ENCODE measurements at regions not wholly inside any gene's neighbourhood (a gene's known extent, or its start where the extent isn't known, plus 50 kb on each side); places are given as distances from the start of the nearest gene placed in this dataset.

GRCh38 chr13:111536075-111536642, 215.7 kb downstream of the TEX29 start:
- DNase-seq (ENCODE audit: low read depth in 2 of 2, low spot score in 1 of 2) = no peak

- no peak for DNase-seq (ENCODE audit: low read depth in 2 of 2, low spot score in 1 of 2)
Measured at GRCh38 chr13:111537115-111537728, 216.8 kb downstream of the TEX29 start.

DNA sequence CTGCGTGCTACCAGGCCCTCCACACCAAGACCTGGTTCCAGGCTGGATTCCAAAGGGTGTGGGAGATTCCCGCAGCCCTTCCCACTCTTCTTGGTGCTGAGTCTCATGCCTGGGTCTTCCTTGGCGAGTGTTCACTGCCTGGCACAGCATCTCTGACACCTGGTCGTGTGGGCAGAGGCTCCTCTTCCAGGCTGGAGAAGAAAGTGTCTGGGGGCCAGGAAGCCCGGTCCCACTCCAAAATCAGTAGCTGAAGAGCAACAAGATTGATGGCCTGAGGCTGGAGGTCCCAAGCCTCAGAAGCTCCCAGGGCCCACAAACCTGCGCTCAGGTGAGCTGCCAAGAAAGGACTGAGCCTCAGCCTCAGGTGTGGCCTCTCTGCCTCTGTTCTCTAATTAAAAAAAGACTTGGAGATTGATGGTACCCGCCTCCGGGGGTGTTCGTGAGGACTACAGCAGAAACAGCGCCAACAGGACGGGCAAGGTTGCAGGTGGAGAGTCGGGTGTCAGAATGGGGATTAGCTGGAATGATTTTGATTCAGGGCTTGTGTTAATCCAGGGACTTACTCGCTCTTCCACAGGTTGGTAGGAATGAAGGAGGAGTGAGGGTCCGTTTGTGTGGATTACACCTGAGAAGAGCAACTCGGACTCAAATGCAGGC, 217.5 kb downstream of the TEX29 start:
- no peak for DNase-seq (ENCODE audit: low read depth in 2 of 2, low spot score in 1 of 2)

GRCh38 chr13:111539252-111539651, 218.8 kb downstream of the TEX29 start:
- no peak for DNase-seq (ENCODE audit: low read depth in 2 of 2, low spot score in 1 of 2)

DNA sequence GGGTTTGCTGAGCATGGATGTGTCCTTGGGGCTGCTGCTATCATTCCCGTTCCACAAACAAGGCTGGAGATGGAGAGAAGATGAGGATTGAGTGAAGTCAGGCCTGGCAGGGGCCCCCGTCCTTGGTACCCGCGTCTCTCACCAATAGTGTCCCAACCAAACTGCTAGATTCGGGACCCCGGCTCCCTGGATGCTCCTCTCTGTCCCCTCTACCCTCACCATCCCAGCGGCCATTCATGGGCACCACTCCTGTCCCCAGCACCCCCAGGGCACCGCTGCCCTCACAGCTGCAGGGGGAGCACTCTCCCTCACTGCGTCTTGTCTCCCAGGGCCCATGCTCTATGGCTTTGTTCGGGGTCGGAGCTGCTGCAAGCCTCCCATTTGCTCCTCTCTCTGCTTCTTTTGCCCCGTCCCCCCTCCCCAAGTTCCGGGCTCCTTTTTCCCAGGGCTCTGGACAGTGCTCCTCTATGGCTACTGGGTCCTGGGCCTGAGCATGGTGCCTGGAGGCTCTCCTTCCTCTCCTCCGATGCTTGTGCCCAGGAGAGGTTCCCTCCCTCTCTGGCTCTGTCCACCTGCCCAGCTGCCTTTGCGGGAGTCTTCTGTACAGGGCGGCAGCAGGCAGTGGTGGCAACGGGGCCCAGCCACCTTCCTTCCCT, 219.5 kb downstream of the TEX29 start:
- DNase-seq (ENCODE audit: low read depth in 2 of 2, low spot score in 1 of 2) = no peak

DNA sequence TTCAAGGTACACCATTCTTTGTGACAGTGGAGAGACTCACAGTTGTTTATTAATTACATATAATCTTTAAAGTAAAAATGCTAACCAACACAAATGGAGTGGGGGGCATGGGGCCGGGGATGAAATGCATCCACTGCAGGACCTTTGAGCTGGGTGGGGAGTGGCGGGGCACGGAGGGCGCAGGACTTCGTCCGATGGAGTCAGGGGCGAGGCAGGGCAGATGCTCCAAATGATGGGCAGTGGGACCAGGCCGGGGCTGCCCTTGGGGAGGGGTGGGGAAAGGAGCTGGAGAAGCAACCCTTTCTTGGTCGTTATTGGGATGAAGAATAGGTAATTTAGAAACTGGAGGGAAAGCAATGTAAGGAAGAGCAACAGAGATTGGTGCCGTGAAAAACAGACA, 220.0 kb downstream of the TEX29 start:
- no peak for DNase-seq (ENCODE audit: low read depth in 2 of 2, low spot score in 1 of 2)

- DNase-seq (ENCODE audit: low read depth in 2 of 2, low spot score in 1 of 2) = no peak
Measured at GRCh38 chr13:111541345-111541744, 220.9 kb downstream of the TEX29 start.

GRCh38 chr13:111541752-111542529, 221.5 kb downstream of the TEX29 start:
- no peak for DNase-seq (ENCODE audit: low read depth in 2 of 2, low spot score in 1 of 2)

DNA sequence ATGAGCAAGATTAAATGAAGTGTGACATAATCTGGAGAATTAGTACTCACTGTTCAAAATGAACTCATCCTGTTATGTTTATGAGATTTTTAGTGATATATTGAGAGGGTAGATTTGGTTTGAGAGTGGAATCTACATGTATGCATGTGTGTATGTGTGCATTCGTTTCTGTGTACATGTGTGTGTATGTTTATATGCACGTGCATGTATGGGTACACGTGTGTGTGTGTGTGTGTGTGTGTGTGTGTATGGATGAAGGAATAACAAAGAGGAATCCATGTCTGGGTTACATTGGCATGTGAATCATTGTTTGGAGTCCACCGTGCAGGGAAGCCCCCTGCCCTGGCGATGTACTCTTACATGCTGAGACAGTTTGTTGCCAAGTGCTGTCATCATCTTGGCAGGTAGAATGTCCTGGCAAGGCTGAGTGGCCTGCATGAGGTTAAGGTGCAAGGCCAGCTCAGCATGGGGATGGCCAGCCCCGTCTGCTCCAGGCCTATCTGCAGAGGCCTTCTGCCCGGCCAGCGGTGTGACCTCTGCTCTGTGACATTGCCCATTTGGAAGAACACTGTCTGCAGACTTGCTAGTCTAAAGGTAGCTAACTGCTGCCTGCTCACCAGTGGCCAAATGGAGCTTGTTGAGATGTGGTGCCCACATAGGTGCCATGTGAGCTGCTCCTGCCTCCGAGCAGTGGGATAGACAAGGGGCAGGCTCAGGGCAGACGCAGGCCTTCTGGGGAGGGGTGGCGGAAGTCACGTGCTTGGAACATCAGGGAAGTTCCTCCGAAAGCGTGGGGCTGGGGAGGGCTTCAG, 222.3 kb downstream of the TEX29 start:
- DNase-seq (ENCODE audit: low read depth in 2 of 2, low spot score in 1 of 2) = no peak

DNA sequence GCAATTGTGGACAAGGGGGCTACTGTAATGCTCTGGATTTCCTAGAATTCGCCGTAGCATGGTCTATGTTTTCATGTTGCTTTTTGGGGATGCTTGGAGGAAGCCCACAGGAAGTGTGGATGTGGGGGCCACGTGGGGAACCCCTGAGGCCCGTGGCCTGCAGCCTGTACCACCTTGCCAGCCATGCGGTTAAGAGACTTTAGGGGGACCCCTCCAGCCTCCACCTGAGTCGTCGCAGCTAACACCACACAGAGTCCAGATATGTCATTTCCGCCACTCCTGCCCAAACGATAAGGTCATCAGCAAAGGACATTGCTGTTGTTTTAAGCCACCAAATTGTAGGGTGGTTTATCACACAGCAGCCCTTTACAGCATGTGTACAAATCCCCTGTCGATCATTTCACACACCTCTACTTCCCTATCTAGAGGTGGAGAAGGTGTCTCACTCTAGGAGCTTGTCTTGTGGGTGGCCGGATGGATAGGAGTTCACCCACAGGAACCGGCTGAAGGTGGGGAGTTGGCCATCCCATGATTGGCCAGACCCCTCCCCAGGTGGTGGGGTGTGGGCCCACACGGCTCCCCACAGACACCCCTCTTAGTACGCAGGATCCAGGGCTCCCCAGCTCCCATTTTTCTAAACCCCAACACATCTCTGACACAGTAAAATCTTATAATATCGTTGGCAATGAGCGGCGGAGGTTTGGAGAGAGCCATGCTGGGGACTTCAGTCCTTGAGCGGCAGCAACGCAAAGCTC, 226.7 kb downstream of the TEX29 start:
- no peak for DNase-seq (ENCODE audit: low read depth in 2 of 2, low spot score in 1 of 2)

DNA sequence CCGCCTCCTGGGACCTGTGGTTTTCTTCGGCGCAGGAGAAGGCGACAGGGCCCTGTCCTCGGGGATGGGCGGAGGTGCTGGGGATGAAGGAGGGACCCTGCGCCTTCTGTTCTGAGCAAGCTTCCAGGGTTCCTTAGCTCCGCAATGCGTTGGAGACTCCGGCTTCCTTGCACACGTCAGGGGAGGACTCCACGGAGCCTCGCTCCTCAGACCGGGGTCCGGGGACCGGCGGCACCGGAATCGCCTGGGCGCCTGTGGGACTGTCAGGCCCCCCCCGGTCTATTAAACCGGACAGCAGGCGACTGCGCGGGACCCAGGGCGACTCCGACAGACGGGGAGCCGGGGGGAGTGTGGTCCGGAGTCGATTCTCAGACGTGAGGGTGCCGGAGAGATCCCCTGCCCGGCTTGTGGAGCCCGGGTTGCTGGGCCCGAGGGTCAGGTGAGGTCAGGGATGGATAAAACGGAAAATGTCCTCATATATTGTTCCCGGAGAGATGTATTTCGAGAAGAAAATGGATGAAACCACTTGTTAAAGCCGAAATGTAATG, 227.4 kb downstream of the TEX29 start:
- no peak for DNase-seq (ENCODE audit: low read depth in 2 of 2, low spot score in 1 of 2)

- no peak for DNase-seq (ENCODE audit: low read depth in 2 of 2, low spot score in 1 of 2)
Measured at GRCh38 chr13:111548301-111548700, 227.9 kb downstream of the TEX29 start.

DNA sequence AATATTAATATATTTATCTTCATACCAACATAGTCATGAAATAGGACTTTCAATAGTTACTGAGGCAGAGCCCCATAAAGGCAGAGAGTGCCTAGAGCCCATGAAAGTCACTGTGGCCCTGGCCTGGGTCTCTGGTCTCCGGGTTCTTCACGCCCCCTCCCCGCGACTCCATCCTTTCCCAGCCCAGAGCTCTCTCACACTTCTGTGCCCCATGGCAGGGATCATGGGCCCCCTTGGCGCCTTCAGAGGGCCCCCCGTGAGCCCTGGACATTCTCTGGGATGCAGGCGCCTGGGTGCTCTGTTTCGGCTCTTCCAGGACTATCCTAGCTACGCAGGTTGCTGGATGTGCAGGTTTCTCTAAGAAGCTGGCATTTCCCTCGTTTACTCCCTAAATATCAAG, 228.4 kb downstream of the TEX29 start:
- no peak for DNase-seq (ENCODE audit: low read depth in 2 of 2, low spot score in 1 of 2)

DNA sequence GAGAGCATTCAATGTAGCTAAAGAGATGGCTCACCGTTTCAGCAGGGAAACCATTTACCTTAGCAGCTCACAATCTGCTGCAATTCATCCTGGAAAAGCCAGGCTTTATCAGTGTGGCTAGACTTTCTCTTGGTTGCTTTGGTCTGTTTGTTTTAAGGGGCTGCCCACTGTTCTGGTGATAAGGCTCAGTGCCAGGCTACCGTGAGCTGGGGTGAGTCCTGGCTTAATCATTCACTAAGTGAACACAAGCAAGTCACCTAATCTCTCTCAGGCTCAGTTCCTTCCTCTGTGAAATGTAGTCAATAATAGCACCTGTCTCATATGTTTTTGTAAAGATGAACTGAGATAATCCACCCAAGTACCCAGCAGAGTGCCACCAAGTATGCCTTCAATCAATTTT, 229.0 kb downstream of the TEX29 start:
- DNase-seq (ENCODE audit: low read depth in 2 of 2, low spot score in 1 of 2) = no peak

GRCh38 chr13:111550062-111550461, 229.6 kb downstream of the TEX29 start:
- no peak for DNase-seq (ENCODE audit: low read depth in 2 of 2, low spot score in 1 of 2)

- no peak for DNase-seq (ENCODE audit: low read depth in 2 of 2, low spot score in 1 of 2)
Measured at GRCh38 chr13:111551204-111551820, 230.9 kb downstream of the TEX29 start.

DNA sequence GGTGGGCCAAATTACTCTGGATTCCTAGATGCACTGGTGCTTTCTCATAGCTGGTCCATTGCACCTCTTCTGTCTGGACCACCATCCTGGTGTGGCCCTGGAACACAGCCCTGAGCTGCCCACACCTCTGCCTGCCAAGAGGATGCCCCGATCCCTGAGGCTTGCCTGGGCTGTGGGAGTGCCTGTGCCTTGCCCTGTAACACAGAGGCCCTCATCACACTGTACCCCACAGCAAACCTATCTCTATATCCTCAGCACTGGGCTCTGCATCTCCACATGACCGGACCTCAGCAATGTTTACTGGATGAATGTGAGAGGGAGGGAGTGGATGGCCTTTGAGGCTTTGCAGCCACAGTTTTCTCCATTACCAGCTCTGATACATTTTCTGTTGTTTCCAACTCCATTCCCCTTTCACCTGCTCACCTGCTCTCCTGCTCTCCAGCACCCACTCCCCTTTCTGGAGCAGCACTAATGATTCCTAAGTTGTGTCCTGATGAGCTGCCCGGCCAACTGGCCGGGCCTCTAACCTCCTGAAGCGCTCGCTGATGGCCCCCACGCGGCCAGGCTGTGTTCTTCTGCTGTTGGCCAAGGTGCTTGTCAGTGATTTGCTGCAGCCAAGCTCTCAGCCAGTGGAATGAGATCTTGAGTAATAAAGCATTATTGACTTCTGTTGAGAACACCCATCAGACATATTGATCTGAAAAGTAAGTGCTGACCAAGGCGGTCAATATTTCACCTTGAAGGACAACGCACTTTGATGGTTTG, 232.6 kb downstream of the TEX29 start:
- no peak for DNase-seq (ENCODE audit: low read depth in 2 of 2, low spot score in 1 of 2)

DNA sequence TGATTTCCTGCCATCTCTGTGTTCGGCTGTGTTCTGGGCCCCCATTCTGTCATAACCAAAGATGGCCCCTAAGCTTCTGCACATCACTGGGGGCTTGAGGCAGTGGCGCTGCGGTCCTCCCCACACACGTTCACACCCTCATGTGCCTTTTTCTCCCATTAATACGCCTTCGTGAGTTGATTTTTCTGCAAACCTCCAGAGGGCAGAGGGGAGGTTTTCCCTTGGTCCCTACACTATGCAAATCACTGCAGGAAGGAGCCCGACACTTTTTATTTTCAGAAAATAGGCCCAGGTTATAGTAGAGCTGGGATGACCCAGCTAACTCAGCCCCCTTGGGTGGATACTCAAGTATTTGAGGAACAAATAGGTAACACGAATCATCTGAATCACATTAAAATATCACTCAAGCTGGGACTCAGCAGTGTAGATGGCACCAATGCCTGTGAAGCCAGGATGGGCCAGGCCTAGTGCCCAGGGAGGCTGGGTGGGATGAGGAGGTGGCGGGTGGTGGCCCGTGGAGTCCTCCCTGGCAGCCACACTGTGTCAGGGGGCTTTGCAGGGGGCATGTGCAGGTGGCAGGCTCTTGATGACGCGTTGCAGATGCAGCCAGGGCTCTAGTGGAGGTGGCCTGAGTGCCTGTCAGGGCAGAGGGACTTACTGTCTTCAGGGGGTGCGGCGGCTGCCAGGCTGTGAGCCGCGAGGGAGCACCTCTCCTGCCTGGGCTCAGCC, 234.3 kb downstream of the TEX29 start:
- no peak for DNase-seq (ENCODE audit: low read depth in 2 of 2, low spot score in 1 of 2)
